ENCODE measurements at regions not wholly inside any gene's neighbourhood (a gene's known extent, or its start where the extent isn't known, plus 50 kb on each side); places are given as distances from the start of the nearest gene placed in this dataset.

- no peak for TF ChIP-seq CTCF (IDR thresholded peaks at IDR 0.05)
- TF ChIP-seq ZFX (IDR thresholded peaks at IDR 0.05; ENCODE audit: borderline replicate concordance), result no peak
These were observed 94.7 kb upstream of the DIO3 start for GRCh38 chr14:101466456-101467180.

Data from 22Rv1 (cell line).